T1000 (cell line): ENCODE measurements at regions not wholly inside any gene's neighbourhood (a gene's known extent, or its start where the extent isn't known, plus 50 kb on each side); places are given as distances from the start of the nearest gene placed in this dataset.
"Not testable (repeated sequence)": the region's sequence is repeated elsewhere in the genome, so short reads cannot be mapped to it uniquely, and the experiment has no call there.

Source experiments
- DNase-seq: peaks from one replicate; lab custom pipeline; 2025; ENCODE audit warnings: mixed read lengths; lab: John Stamatoyannopoulos, UW

DNA sequence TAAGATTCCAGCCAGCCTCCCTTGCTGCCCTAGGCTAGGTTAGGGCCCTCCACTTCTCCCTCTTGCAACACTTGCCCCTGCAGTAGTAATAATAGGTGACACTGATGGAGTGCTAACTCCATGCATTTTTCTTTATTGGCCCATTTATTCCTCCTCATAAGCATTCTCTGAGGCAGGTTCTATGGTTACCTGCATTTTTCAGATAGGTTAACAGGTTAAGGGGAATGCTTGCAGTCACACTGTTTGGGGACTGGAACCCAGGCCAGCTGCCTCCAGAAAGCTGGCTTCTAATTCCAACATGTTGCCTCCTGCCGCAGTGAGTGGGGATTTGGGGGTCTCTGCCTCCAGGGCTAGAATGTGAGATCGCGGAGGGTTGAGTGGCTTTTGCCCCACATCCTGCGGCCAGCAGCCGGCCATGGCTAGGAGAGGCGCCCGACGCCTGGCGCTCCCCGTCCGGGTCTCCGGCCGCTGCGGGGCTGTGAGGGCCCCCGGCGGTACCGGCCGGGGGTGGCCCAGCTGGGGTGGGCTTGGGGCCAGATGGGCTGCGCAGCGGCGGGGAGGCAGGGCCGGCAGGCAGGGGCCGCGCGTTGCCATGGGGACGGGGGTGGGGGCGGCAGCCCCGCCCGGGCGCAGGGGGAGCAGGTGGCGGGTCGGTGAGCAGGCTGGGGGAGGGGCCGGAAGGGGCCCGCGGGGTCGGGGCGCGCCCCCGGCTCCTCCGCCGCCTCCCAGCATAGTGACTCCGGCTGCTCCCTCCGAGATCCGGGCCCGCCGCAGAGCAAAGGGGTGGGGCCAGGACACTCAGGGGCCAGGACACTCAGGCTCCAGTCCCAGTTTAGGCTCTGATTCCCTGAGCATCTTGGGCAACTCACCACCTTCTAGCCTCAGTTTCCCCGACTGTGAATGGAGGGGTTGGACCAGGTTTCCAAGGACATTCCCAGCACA, 68.4 kb upstream of the SSBP3 start:
- no peak for DNase-seq

DNA sequence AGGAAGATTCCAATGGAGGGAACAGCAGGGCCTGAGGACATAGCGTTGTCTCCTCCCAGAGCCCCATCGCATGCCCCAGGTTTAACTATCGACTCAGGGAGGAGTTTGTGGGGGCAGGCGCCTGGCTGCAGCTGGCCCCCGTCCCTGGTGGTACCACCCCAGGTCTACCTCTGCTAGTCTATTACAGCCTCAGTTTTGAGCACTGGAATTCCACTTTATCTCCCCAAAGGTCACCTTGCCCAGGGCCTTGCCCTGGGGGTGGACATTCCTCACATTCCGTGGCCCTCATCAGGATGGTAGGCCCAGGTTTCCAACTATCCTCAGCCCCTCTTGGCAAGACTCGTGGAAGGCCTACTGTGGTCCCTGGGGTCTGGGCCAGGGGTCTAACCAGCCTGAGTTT, 65.4 kb upstream of the SSBP3 start:
- DNase-seq: no peak

GRCh38 chr1:54469444-54469843, 63.2 kb upstream of the SSBP3 start:
- DNase-seq: not testable (repeated sequence)

- DNase-seq: not testable (repeated sequence)
Observed at GRCh38 chr1:54468288-54469084, 62.3 kb upstream of the SSBP3 start.

GRCh38 chr1:54465351-54465811, 59.2 kb upstream of the SSBP3 start:
- no peak for DNase-seq

GRCh38 chr1:54464477-54465146, 58.4 kb upstream of the SSBP3 start:
- no peak for DNase-seq

DNA sequence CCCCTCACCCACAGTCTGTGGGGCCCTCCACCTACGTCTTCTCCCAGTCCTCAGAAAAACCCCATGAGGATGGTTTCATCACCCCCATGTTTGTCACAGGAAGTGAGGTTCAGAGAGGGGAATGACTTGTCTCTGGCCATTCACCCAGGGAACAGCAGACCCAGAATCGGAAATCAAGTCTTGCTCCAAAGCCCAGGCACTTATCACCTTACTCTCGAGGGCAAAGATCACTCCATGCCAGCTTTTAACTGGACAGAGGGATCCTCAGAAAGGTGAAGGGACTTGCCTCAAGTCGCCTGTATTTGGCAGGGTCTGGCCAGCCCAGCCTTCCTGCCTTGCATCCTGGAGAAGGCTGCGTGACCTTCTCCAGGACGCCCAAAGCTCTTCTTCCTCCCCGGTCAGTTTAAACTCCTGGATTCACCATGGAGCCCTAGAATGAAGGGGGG, 57.9 kb upstream of the SSBP3 start:
- DNase-seq: no peak

- no peak for DNase-seq
Observed at GRCh38 chr1:54463259-54464030, 57.3 kb upstream of the SSBP3 start.

DNA sequence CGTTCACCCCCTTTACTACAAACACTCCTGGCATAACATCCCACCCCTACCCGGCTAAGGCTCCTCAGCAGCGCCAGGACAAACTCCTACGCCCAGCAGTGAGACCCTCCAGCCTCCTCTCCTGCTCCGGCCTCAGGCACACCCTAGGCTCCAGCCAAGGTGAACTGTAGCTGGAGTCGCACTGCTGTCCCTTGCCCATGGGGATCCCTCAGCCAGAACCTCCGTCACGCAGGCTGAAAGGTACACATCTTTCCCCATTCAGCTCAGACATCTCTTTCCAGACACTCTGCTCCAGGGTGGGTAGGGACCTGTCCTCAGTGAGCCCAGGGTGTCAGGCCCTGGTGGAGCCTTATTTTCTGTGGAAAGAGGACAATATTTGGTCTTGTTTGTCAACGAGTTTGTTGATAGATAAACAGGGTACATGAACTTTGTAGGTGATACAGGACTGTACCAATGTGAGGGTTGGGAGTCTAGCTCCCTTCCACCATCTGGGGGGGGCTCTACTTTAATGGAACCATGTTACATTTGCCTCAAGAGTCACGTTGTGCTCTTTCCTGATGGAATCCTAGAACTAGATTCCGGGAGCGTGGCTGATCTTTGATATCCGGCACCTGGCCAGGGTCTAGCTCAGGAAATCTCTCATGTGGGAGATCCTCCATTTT, 56.5 kb upstream of the SSBP3 start:
- no peak for DNase-seq

GRCh38 chr1:54461731-54462596, 55.8 kb upstream of the SSBP3 start:
- no peak for DNase-seq

GRCh38 chr1:54460861-54461387, 54.7 kb upstream of the SSBP3 start:
- no peak for DNase-seq

GRCh38 chr1:54460351-54460750, 54.2 kb upstream of the SSBP3 start:
- no peak for DNase-seq

DNA sequence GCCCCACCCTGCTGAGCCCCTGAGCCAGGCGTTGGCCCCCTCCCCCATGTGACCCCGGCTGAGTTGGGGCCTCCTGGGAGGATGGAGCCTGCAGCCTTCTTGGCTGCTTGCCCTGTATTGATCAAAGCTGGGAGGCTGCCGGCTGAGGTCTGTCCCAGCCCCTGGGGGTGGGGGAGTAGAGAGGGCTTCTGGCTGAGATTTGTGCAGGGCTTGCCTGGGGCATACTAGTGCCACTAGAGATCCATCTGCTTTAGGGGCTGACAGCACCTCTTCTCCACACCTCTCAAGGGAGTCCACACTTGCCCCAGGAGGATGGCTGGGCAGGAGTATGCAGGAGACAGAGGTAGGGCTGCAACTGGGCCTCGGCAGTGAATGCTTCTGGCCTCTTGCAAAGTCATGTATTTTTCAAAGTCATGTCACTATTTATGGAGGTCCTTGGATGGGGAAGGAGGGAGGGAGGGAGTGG, 53.6 kb upstream of the SSBP3 start:
- DNase-seq: no peak

DNA sequence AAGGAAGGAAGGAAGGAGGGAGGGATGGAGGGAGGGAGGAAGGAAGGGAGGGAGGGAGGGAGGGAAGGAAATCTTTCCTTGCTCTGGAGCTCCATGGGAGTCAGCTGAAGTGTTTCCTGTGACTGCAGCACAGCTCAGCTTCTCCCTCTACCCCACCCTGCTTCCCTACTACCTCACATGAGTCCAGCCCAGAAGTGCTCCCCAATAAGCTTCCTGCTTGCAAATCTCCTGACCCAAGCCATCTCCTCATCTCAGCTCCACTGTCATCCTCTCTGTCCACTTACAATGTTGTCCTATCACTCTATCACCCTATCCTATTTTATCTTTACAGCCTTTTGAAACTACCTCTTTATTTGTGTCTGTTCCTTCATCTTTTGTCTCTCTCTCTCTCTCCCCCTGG, 52.9 kb upstream of the SSBP3 start:
- DNase-seq: no peak

DNA sequence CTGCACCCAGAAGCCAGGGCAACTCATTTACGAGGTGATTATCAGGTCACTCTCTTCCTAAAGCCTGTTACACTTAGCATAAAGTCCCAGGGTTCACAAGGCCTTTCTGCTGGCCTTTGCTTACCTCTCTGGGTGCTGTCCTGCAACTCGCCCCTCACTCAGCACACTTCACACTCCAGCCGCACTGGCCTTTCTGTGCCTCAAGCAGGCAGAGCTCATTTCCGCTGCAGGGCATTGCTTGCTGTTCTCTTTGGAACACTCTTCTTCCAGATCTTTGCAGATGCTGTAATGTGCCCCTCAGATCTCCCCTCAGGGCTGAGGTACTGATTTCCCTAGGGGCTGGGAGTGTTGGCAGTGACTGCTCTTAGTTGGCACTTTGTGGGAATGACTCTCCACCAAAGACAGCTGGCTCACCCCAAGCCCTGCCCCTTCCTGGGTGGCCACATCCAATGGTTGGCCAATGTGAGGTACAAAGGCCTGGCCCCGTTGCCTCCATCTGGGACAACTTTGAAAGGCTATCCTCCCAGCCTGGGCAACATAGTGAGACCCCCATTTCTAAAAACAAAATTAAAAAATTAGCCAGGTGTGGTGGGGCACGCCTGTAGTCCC, 50.8 kb upstream of the SSBP3 start:
- DNase-seq: no peak

GRCh38 chr1:54456361-54456760, 50.2 kb upstream of the SSBP3 start:
- DNase-seq: no peak
